GM11168 (cell line): ENCODE measurements at regions not wholly inside any gene's neighbourhood (a gene's known extent, or its start where the extent isn't known, plus 50 kb on each side); places are given as distances from the start of the nearest gene placed in this dataset.

ENCODE experiments used
- in situ Hi-C: fragments of 300-500 bp; cut with MboI; formaldehyde crosslinking; loops from one replicate; pipeline ENCODE4 v1.12.0; 2022; ENCODE audit warnings: low sequenced_read_pairs; ENCODE audit not compliant: unreplicated experiment

DNA sequence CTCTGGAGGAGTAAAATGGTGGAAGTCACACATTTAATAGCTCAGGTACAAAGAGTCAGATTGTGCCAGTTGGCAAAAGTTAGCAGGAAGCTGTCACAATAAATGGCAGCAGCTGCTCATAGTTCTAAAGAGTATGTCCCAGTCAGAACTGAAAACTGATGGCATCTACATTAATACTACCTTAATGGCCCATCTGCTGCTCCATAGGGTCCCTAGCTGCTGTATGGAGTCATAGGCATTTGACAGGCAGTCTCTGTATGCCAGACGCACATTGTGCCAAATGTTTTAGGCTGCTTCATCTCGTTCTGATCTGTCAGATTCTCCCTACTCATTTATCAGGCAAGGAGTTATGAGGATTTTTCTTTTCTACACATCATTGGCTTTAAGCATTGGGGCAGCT, 515.8 kb upstream of the ARRDC3 start:
- in situ Hi-C loops: no loop called here

DNA sequence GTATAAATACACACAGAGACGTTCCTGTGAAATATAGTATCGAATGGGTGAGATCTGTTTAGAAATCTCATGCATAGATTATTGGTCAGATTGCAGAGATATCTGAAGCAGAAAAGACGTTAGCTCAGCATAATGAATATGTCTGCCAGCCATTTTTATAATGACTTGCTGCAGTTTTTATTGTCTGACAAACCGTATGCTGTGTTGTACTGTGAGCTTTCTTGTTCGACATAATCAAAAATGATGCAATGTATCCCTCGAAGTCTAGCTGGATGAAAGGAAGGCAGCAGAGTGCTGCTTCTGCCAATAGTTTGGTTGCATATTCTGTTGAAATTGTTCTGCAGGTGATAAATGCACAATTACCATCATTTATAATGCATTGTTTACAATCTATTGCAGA, 514.9 kb upstream of the ARRDC3 start:
- in situ Hi-C loops: no loop called here

DNA sequence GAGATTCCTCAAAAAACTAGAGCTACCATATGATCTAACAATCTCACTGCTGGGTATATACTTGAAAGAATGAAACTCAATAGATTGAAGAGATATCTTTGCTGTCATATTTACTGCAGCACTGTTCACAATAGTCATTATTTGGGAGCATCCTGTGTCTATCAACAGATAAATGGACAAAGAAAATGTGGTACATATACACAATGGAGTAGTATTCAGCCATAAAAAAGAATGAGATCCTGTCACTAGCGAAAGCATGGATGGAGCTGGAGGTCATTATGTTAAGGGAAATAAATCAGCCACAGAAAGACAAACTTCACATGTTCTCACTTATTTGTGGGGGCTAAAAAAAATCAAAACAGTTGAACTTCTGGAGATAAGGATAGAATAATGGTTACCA, 505.7 kb upstream of the ARRDC3 start:
- in situ Hi-C loops: no loop called here

DNA sequence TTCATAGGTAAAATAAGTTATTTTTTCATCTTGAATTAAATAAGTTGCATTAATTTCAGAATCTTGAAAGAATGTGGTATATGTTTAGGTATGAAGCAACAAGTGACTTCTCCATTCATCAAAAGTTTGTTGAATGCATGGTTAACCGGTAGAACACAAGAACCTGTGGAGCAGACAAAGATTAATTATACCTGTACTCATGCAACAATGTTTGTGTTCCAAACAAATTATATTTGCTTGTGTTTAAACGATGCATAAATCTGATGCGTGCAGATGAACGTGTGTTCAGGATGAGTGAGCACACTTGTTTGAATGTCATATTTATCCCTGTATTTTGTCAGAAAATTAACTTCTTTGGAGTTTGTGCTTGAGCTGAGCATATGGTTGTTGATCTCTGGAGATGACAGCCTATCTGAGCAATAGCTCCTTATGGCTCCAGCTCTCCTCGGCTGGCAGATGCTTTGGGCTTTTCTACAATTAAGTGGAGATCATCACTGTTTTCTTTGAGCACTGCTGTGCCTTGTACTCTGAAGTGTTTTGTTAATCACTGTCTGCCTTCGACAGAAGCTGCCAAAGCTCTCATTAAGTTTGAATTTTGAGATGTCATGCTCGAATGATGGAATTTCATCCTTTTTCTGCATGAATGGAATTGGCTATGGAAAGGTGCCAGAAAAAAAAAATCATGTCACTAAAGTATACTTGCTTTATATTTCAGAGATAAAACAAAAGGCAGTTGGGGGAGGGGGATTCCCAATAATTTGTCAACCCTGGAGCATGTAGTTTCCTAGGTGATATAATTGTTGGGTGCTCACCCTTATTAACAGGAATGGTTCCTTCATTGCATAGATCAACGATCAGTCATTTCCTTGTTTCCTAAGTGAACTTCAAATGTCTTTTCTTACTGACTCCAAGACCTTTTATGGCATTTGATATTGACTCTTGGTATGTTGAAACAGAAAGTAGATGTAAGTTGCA, 502.5 kb upstream of the ARRDC3 start:
- in situ Hi-C loops: no loop called here

DNA sequence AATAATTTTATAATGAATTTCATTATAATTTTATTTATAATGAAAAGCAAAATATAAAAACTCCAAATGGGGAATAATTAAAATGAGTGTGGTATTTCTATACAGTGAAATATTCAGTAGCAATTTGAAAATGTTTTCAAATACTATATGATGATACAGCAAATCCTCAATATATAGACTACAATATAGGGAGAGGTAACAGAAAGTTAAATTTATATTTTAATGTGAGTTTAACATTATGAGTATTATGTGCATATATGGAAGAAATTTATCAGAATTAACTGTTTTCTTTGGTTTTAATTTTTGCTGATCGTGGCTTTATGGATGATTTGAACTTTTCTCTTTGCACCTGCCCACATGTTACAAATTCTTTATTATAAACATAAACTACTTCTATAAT, 500.9 kb upstream of the ARRDC3 start:
- in situ Hi-C loops: no loop called here

DNA sequence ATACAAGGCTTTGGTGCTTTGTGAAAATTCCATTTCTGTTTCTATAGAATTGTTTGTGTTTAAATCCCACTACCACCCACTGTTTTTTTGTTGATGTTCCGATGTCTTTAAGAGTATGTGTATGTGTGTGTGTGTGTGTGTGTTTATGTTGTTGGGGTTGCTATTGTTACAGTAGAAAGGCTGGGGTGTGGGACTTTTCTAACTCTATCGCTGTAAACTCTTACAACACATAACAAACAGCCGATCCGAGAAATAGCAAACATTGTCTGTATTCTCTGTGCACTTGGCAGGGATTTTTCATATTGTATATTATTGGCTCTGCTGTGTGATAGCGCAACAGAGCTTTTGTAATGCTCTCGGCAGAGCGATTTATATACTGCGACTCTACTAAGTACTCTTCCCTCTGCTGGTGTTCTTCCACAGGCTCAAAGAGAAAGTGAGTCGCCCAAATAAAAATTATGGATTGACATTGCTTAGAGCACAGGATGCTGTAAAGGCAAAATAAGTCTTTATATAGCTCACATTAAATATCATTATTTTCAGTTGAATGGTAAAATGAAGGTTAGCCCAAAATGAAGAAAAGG, 492.2 kb upstream of the ARRDC3 start:
- in situ Hi-C loops: no loop called here

DNA sequence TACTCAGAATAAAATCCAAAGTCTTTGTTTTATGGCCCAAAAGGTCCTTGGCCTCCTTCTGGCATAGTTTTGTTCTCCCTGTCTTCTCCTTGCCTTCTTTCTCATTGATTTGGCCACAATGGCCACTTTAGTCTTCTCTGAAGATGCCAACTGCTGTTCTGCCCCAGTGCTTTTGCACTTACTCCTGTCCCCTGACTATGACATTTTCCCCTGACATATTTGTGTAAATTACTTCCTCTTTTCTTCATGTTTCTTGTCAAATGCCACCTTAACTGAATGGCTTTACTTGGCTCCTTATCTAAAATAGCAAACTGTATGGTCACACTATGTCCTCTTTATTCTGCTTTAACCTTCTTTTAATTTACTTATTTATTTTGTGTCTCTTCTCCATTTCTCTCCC, 484.7 kb upstream of the ARRDC3 start:
- in situ Hi-C loops: no loop called here

DNA sequence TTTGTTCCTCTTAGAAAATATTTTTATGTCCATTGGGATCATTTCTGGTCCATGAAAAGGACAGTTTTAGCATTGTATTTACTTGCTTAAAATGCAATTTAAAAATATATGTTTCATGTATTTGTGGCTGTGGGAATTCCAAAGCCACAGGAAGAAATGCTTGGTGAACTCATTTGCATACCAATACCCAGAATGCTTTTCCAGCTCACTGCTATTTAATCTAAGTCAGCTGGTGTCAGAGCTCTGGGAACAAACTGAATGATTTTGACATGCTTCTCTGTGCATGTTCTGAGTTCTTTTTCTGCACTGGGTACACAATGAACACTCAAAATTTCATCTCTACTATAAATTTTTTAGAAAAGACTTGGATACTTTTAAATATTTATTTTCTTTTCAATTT, 482.8 kb upstream of the ARRDC3 start:
- in situ Hi-C loops: no loop called here

DNA sequence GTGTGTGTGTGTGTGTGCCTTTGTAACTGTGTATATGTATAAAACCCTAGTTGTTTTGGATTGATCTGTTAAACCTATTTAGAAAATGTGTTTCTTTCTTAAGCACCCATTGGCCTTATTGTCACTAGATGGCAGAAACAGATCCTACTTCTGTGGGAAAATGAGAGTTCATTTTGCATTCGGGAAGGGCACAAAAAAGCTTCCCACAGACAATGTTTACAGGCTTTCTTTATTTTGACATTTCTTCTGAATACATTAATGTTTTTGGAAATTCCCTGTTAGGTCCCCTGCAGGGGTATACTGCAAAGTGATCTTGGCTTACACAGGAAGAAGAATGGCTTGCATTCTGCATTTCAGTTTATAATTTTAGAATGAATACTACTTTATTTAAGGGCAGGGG, 481.8 kb upstream of the ARRDC3 start:
- in situ Hi-C loops: no loop called here

DNA sequence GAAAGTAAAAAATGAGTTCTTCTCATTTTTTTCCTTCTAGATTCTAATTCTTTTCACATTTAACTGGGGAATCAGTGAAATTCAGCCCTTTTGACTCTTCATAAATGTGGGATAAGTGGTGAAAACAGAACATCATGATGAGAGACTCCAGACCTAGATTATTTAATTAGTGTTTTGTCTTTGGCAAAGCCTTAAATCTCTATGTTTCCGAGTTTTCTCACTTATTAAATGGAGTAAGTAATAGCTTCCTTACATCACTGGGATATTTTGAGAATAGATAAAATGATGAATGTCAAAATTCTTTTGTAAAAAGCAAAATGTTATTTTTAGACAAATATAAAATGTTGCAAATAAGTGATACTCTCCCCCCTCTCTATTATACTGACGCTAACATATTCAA, 468.6 kb upstream of the ARRDC3 start:
- in situ Hi-C loops: no loop called here

DNA sequence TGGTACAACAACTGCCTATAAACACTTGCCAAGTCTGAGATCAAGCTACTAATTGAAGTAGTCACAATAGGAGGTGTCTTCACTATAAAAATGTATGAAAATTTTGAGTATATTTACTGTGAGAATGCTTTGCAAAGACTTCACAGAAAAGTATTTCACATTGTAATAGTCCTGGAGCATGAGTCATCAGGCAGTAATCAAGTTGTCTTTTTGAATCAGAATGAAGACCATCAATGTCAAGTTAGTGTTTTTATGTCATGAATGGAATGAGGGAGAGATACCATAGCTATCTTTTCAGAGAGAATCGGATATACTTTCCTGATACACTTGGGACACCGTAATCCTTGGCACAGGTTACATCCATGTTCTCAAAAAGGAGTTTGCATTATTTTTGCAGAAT, 466.9 kb upstream of the ARRDC3 start:
- in situ Hi-C loops: no loop called here

DNA sequence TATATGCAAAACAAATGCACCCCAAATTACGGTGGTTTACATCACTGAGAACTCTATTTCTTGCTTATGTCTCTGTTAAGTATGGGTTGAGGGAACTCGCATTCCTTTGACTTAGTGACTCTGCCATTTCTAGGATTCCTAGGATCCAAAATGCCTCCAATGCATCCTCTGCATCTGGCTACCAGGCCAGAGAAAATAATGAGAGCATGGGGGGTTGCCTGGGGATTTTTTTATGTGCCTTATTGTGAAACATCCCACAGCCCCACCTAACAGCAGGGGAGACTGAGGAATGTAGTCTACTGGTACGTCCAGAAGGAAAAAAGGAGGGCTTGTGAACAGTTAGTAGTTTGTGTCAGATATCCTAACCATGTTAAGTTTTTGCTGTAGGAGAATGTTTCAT, 466.0 kb upstream of the ARRDC3 start:
- in situ Hi-C loops: no loop called here

DNA sequence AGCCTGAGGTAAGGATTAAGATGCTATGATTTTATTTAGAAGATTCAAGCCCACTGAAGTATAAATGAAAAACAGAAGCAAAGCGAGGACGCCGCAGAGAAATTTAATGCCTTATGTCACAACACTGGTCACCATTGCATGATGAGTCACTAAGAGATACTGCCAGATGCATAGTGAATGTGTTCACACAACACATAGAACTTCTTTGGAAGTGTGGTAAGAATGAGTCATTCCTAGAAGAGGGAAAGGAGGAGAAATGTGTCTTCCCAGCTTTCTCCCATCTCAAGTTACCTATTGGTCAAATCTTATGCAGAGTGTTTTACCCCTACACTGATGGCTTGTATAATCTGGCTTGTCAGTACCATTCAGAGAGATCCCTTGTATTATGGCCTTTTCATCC, 465.3 kb upstream of the ARRDC3 start:
- in situ Hi-C loops: no loop called here

DNA sequence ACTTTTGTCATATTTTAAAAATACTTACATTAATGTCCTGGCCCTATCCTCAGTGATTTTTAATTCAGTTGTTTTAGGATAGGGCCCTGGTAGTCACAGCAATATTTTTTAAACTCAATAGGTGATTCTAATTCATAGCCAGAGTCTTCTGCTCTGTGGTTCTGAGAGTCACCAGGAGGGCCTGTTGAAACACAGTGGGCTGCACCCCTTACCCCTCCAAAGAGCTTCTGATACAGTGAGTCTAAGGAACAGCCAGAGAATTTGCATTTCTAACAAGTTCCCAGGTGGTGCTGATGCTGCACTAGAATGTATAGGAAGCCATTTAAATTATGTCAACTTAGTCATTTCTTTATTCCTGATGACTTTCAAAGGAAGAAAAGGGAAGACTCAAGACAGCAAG, 458.3 kb upstream of the ARRDC3 start:
- in situ Hi-C loops: no loop called here

DNA sequence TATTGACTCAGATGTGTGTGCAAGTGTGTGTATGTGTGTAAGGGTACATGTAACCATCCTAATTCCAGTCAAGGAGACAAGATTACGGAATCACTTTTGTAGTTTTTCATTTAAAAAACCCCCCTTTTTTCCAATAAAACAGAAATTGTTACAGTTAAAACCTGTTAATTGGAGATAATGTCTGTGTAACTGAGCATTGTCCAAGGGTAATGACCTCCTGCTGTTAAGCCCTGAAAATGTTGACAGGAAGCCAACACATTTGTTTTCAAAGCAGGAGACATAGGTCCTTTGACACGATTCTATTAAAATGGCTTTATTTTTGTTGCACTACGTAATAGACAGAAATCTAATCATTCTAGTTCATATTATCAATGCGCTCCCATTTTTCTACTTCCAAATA, 457.3 kb upstream of the ARRDC3 start:
- in situ Hi-C loops: no loop called here

DNA sequence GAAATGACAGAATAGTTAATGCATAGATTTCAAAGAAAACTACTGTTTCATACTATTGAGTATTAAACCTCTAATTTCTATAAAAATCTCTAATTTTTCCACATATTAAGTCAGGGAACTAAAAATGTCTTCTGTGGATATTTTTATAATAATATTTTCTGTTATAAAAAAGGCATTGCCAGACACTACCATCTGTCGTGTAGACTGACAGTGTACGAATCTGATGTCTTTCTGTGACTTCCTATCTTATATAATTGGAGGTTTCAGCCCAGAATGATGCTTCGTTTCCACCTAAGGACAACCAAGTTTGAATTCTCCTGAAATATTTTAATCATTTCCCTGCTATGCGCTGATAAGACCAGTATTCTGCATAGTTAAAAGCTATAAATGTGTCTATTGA, 456.6 kb upstream of the ARRDC3 start:
- in situ Hi-C loops: no loop called here

DNA sequence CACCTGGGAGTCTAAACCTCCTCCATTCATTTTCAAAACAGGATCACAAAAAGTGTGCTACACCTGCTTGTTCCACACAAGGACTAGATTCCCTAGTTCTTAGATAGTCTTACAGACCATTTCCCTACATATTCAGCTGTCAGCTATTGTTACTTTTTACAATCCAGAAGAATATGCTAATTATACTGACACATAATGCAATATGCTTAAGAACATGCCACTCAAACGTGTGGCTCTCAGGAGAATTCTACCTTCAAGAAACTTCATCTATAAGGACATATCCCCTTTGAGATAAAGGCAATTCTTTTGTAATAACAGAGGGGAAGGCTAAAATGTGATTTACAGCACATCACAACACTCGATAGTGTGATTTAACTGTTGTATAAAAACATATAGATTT, 456.1 kb upstream of the ARRDC3 start:
- in situ Hi-C loops: no loop called here

DNA sequence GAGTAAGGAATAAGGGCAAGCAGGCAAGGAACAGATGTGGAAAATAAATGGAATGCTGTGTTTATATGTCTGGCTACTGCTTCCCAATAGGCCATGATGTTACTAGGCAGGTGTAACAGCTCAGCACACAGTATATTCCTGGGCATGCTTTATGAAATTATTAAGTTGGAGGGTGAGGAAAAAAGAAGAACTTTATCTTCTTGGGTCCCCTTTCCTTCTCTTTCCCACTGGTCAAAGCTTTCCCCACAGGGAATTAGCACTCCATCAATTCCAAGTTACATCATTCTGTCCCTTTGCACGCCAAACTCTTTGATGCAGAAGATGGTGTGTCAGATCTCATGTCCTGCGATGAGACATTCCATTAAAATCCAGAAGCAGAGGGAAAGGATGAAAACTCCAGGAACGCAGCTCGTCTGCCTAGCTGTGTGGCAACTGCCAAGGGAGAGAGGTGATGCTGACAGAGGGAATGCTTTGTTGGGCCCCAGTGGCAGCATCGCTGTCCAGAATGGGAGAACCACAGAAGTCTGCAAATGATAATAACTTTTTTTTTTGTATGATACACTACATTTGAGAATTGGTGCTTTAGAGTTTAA, 447.3 kb upstream of the ARRDC3 start:
- in situ Hi-C loops: no loop called here

DNA sequence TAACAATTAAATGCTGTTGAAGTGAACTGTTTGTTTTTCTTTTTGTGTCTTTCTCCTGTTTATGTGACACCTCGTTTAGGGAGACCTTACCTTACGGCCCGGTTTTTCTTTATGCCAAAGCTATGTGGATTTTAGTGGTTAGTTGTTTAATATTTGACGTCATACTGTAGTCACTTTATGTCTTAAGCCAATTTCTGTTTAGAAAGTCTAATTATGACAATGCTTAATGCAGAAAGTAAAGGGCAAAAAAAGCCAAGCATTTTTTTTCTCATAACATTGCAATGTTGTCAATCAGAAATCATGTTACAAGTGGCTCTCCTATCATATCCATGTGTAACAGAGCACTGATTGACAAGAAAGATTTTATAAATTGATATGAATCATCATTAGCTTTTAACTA, 442.5 kb upstream of the ARRDC3 start:
- in situ Hi-C loops: no loop called here

DNA sequence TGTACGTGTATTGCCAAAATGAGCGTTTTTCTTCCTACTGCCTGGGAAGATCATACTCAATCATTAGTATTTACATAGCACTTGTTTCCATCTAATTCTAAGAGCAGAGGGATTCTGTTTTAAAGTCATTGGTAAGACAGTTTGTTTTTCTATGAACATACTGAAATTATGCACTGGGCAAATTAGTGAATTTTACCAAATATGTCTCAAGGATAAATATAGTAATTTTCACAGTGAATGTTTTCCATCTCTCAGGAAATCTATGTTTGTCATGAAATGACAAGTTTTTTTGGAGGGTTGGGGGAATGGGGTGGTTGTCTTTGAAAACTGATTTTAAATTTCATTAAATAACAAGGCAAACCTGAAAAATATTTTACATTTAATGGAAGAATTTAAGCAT, 441.3 kb upstream of the ARRDC3 start:
- in situ Hi-C loops: no loop called here

DNA sequence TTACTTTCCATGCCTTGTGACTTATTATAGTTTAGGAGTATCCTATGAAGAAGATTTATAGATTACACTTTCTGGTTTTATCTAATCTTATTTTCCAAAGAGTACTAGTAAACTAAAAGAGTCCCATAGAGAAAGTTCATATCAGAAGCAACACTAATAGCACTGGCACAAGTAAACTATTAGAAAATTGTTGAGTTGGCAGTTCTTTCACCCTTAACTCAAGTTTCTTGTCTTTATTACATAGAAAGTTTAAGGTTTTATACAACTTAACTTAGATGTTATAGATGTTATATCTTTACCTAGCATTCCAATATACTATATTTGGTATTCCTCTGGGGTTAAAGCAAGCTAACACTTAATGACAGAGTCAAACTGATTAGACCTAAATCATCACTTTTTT, 437.8 kb upstream of the ARRDC3 start:
- in situ Hi-C loops: no loop called here

DNA sequence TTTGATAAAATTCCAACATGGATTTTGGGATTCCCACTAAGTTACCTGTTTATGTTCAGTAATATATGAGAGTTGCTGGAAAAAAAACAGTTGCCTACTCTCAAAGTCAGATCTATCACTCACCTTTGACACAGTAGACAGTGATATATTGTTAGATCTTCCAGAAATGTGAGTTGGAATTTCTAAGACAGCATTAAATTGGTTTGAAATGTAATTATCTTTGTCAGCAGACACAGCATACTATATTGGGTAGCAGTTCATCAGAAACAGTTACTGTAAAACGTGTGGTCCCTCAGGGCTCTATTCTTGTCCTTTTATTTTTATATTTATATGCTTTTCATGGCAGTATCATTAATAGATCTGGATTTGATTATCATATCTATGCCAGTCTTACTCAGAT, 433.6 kb upstream of the ARRDC3 start:
- in situ Hi-C loops: no loop called here
